ENCODE measurements at regions not wholly inside any gene's neighbourhood (a gene's known extent, or its start where the extent isn't known, plus 50 kb on each side); places are given as distances from the start of the nearest gene placed in this dataset.

DNA sequence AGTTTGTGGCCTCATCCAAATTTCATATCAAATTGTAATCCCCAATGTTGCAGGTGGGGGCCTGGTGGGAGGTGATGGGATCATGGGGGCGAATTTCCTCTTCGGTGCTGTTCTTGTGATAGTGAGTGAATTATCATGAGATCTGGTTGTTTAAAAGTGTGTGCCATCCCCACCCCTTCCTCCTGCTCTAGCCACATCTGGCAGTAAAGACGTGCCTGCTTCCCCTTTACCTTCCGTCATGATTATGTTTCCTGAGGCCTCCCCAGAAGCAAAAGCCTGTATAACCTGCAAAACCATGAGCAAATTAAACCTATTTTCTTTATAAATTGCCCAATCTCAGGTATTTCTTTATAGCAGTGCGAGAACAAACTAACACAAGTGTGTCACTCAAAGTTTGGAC, 71.0 kb upstream of the MOCS2 start:
- TF ChIP-seq EZH2 (IDR thresholded peaks at IDR 0.05; ENCODE audit: borderline replicate concordance, low read length), result no peak
- no peak for TF ChIP-seq CTCF (IDR thresholded peaks at IDR 0.05; ENCODE audit: low read length)
